Cardiac muscle cell (in vitro differentiated cells and primary cell): ENCODE measurements at regions not wholly inside any gene's neighbourhood (a gene's known extent, or its start where the extent isn't known, plus 50 kb on each side); places are given as distances from the start of the nearest gene placed in this dataset.

Source experiments
- DNase-seq, 2 donors: peaks; one replicate each; pipeline versions ENCODE4 v3.0.0 to v3.0.0-alpha.2; 2010 to 2017; ENCODE audit warnings: low read depth in 1 of 2, low spot score in 1 of 2
- H3K27ac ChIP-seq: fragments of 200-600 bp; sonication (generic); 2 replicates; pipeline ENCODE4 v1.5.1; 2016
- H3K27me3 ChIP-seq: fragments of 200-600 bp; sonication (generic); 2 replicates; pipeline ENCODE4 v1.6.0; 2016; ENCODE audit warnings: control low read depth
- H3K36me3 ChIP-seq: fragments of 200-600 bp; sonication (generic); 2 replicates; pipeline ENCODE4 v1.5.1; 2016; ENCODE audit warnings: control low read depth
- H3K4me1 ChIP-seq: fragments of 200-600 bp; sonication (generic); 2 replicates; pipeline ENCODE4 v1.8.1; 2017; ENCODE audit warnings: low read depth, mild to moderate bottlenecking, mixed run types
- H3K4me3 ChIP-seq: fragments of 200-600 bp; sonication (generic); 2 replicates; pipeline ENCODE4 v1.5.1; 2016; ENCODE audit warnings: mild to moderate bottlenecking
- H3K9me3 ChIP-seq: fragments of 200-600 bp; sonication (generic); 2 replicates; pipeline ENCODE4 v1.5.1; 2017; ENCODE audit warnings: low read depth, mild to moderate bottlenecking, control low read depth
- CTCF ChIP-seq: IDR thresholded peaks from 2 replicates; pipeline ENCODE4 v1.5.1; 2012; ENCODE audit warnings: low read depth, mild to moderate bottlenecking, low read length

- no peaks in the 10 kb centered on the region for H3K27me3 ChIP-seq
- no peak for DNase-seq
- H3K27ac ChIP-seq: no peak overlapping the region
- H3K9me3 ChIP-seq: no peaks in the 10 kb centered on the region
- no peak for TF ChIP-seq CTCF
- no peaks in the 10 kb centered on the region for H3K4me1 ChIP-seq
- no peaks in the 10 kb centered on the region for H3K36me3 ChIP-seq
- no peak overlapping the region for H3K4me3 ChIP-seq
Measured at GRCh38 chr9:23306731-23307130, 519.3 kb downstream of the ELAVL2 start.

GRCh38 chr9:23307731-23308513 lies 518.1 kb downstream of the ELAVL2 start:
- no peaks in the 10 kb centered on the region for H3K4me1 ChIP-seq
- H3K4me3 ChIP-seq: no peak overlapping the region
- no peaks in the 10 kb centered on the region for H3K27me3 ChIP-seq
- no peak for DNase-seq
- no peak for TF ChIP-seq CTCF
- no peak overlapping the region for H3K27ac ChIP-seq
- H3K9me3 ChIP-seq: no peaks in the 10 kb centered on the region
- no peaks in the 10 kb centered on the region for H3K36me3 ChIP-seq

DNA sequence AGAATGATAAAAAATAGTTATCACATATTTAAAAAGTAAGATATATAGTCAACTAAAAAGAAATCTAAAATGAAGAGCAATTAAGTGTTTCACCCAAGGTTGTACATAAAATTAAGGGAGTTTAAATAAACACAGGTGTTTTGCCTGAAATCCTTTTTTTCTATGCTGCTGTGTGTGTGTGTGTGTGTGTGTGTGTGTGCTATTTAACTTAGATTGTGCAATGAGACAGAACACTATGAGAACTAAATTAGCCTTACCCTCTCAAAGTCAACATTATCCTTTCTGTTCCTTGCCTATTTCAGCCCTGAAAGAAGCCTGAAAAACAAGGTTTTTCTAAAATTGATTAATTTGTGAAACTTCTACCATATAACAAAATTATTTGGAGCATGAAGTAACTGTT lies 516.2 kb downstream of the ELAVL2 start:
- Histone ChIP-seq H3K36me3 (no peaks in the 10 kb centered on the region), H3K4me1 (no peaks in the 10 kb centered on the region), H3K27ac (no peak overlapping the region), H3K4me3 (no peak overlapping the region), H3K27me3 (no peaks in the 10 kb centered on the region), H3K9me3 (no peaks in the 10 kb centered on the region)
- no peak for TF ChIP-seq CTCF
- DNase-seq: no peak

- no peak for TF ChIP-seq CTCF
Measured at GRCh38 chr9:23314247-23314646, 511.8 kb downstream of the ELAVL2 start.

GRCh38 chr9:23319092-23319491 lies 506.9 kb downstream of the ELAVL2 start:
- Histone ChIP-seq H3K4me3 (no peak overlapping the region), H3K27me3 (no peaks in the 10 kb centered on the region), H3K36me3 (no peaks in the 10 kb centered on the region), H3K9me3 (no peaks in the 10 kb centered on the region), H3K27ac (no peak overlapping the region), H3K4me1 (no peaks in the 10 kb centered on the region)
- no peak for DNase-seq
- TF ChIP-seq CTCF: no peak

More at GRCh38 chr9:23314247-23314646, 511.8 kb downstream of the ELAVL2 start:
- H3K27me3 ChIP-seq: no peaks in the 10 kb centered on the region
- no peaks in the 10 kb centered on the region for H3K4me1 ChIP-seq
- DNase-seq: no peak
- H3K9me3 ChIP-seq: no peaks in the 10 kb centered on the region
- no peak overlapping the region for H3K27ac ChIP-seq
- H3K36me3 ChIP-seq: no peaks in the 10 kb centered on the region
- H3K4me3 ChIP-seq: no peak overlapping the region
